ENCODE measurements at regions not wholly inside any gene's neighbourhood (a gene's known extent, or its start where the extent isn't known, plus 50 kb on each side); places are given as distances from the start of the nearest gene placed in this dataset.
"Not testable (repeated sequence)": the region's sequence is repeated elsewhere in the genome, so short reads cannot be mapped to it uniquely, and the experiment has no call there.

- DNase-seq (ENCODE audit: low spot score) = peak; percentile 28
These were observed 54.4 kb upstream of the BMP4 start for GRCh38 chr14:54010981-54011380.

- DNase-seq (ENCODE audit: low spot score) = no peak
These were observed 66.4 kb upstream of the BMP4 start for GRCh38 chr14:54023027-54023426.

GRCh38 chr14:54025661-54026060 lies 69.0 kb upstream of the BMP4 start:
- no peak for DNase-seq (ENCODE audit: low spot score)

GRCh38 chr14:54026671-54027070 lies 70.0 kb upstream of the BMP4 start:
- DNase-seq (ENCODE audit: low spot score) = no peak

- not testable (repeated sequence) for DNase-seq (ENCODE audit: low spot score)
These were observed 74.4 kb upstream of the BMP4 start for GRCh38 chr14:54030996-54031395.

GRCh38 chr14:54033285-54033684 lies 76.7 kb upstream of the BMP4 start:
- not testable (repeated sequence) for DNase-seq (ENCODE audit: low spot score)

- DNase-seq (ENCODE audit: low spot score) = no peak
These were observed 82.1 kb upstream of the BMP4 start for GRCh38 chr14:54038724-54039123.

GRCh38 chr14:54039311-54039710 lies 82.7 kb upstream of the BMP4 start:
- DNase-seq (ENCODE audit: low spot score) = no peak

GRCh38 chr14:54040846-54041245 lies 84.2 kb upstream of the BMP4 start:
- no peak for DNase-seq (ENCODE audit: low spot score)

GRCh38 chr14:54046250-54046649 lies 89.6 kb upstream of the BMP4 start:
- no peak for DNase-seq (ENCODE audit: low spot score)

GRCh38 chr14:54047645-54048308 lies 91.2 kb upstream of the BMP4 start:
- DNase-seq (ENCODE audit: low spot score) = no peak

GRCh38 chr14:54048311-54048710 lies 91.7 kb upstream of the BMP4 start:
- no peak for DNase-seq (ENCODE audit: low spot score)

GRCh38 chr14:54048736-54049135 lies 92.1 kb upstream of the BMP4 start:
- DNase-seq (ENCODE audit: low spot score) = no peak

GRCh38 chr14:54050759-54051158 lies 94.1 kb upstream of the BMP4 start:
- DNase-seq (ENCODE audit: low spot score) = no peak

GRCh38 chr14:54052696-54053385 lies 96.2 kb upstream of the BMP4 start:
- DNase-seq (ENCODE audit: low spot score) = no peak

- DNase-seq (ENCODE audit: low spot score) = no peak
These were observed 96.7 kb upstream of the BMP4 start for GRCh38 chr14:54053386-54053745.

- no peak for DNase-seq (ENCODE audit: low spot score)
These were observed 101.9 kb upstream of the BMP4 start for GRCh38 chr14:54058505-54058904.

GRCh38 chr14:54083549-54084239 lies 127.1 kb upstream of the BMP4 start:
- no peak for DNase-seq (ENCODE audit: low spot score)

- no peak for DNase-seq (ENCODE audit: low spot score)
These were observed 128.7 kb upstream of the BMP4 start for GRCh38 chr14:54085232-54085761.

- no peak for DNase-seq (ENCODE audit: low spot score)
These were observed 129.2 kb upstream of the BMP4 start for GRCh38 chr14:54085841-54086240.

GRCh38 chr14:54086767-54087166 lies 130.1 kb upstream of the BMP4 start:
- no peak for DNase-seq (ENCODE audit: low spot score)

GRCh38 chr14:54087376-54087775 lies 130.8 kb upstream of the BMP4 start:
- no peak for DNase-seq (ENCODE audit: low spot score)

- DNase-seq (ENCODE audit: low spot score) = no peak
These were observed 131.6 kb upstream of the BMP4 start for GRCh38 chr14:54088271-54088670.
